SK-N-SH (cell line): ENCODE measurements at regions not wholly inside any gene's neighbourhood (a gene's known extent, or its start where the extent isn't known, plus 50 kb on each side); places are given as distances from the start of the nearest gene placed in this dataset.

Experiments
- CTCF ChIP-seq: fragments of 200-600 bp; sonication (generic); IDR thresholded peaks from 2 replicates; pipeline ENCODE4 v1.6.1; 2017; ENCODE audit warnings: antibody characterized with exemption, mild to moderate bottlenecking, moderate library complexity
- EP300 ChIP-seq, 2 experiments: IDR thresholded peaks; 2 replicates each; pipeline versions ENCODE4 v1.4.0 to v1.6.1; 2012; ENCODE audit warnings: borderline replicate concordance in 1 of 2, low read depth in 1 of 2, low read length in 1 of 2
- EZH2phosphoT487 ChIP-seq: fragments of 200-600 bp; sonication (generic); IDR thresholded peaks from 2 replicates; pipeline ENCODE4 v1.6.1; 2017; ENCODE audit warnings: low read depth, mixed run types, mild to moderate bottlenecking, antibody characterized with exemption, moderate library complexity, borderline replicate concordance
- FOXJ3 ChIP-seq: sonication (generic); formaldehyde crosslinking; IDR thresholded peaks from 2 replicates; pipeline ENCODE4 v1.5.1; 2020; ENCODE audit warnings: mild to moderate bottlenecking, missing genetic modification reagents
- JUND ChIP-seq: IDR thresholded peaks from 2 replicates; pipeline ENCODE4 v1.4.0; 2012
- POLR2AphosphoS5 ChIP-seq: IDR thresholded peaks from 2 replicates; pipeline ENCODE4 v1.6.1; 2012; ENCODE audit warnings: low read depth, low read length
- RAD21 ChIP-seq: IDR thresholded peaks from 2 replicates; pipeline ENCODE4 v1.6.1; 2012; ENCODE audit warnings: mild to moderate bottlenecking, low read length
- RCOR1 ChIP-seq: fragments of 150-350 bp; IDR thresholded peaks from 2 replicates; pipeline ENCODE4 v1.6.1; 2017; ENCODE audit warnings: antibody characterized with exemption, low read length
- TCF12 ChIP-seq: IDR thresholded peaks from 2 replicates; pipeline ENCODE4 v1.4.0; 2012
- USF2 ChIP-seq: fragments of 150-350 bp; IDR thresholded peaks from 2 replicates; pipeline ENCODE4 v1.6.1; 2017; ENCODE audit warnings: antibody characterized with exemption, low read length, low read depth, borderline replicate concordance
- ZBTB33 ChIP-seq: IDR thresholded peaks from 2 replicates; pipeline ENCODE4 v1.4.0; 2012; ENCODE audit warnings: low read depth, borderline replicate concordance
- TF ChIP-seq, protein P1 (sequence below): IDR thresholded peaks from 2 replicates; pipeline ENCODE4 v1.4.0; 2012; ENCODE audit warnings: low read depth, borderline replicate concordance
- TF ChIP-seq, protein P2 (sequence below): IDR thresholded peaks from 2 replicates; pipeline ENCODE4; 2012
- TF ChIP-seq, protein P3 (sequence below): IDR thresholded peaks from 2 replicates; pipeline ENCODE4 v1.4.0; 2012; ENCODE audit warnings: low read depth

- TF ChIP-seq POLR2AphosphoS5, result no peak
- TF ChIP-seq, protein P1, sequence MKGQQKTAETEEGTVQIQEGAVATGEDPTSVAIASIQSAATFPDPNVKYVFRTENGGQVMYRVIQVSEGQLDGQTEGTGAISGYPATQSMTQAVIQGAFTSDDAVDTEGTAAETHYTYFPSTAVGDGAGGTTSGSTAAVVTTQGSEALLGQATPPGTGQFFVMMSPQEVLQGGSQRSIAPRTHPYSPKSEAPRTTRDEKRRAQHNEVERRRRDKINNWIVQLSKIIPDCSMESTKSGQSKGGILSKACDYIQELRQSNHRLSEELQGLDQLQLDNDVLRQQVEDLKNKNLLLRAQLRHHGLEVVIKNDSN, result no peak
- TF ChIP-seq CTCF, result no peak
- no peak for TF ChIP-seq USF2
- TF ChIP-seq EP300 (IDR thresholded peaks at IDR 0.05; ENCODE audit: borderline replicate concordance in 1 of 2, low read depth in 1 of 2, low read length in 1 of 2), result no peak
- no peak for TF ChIP-seq RAD21
- TF ChIP-seq, protein P2, sequence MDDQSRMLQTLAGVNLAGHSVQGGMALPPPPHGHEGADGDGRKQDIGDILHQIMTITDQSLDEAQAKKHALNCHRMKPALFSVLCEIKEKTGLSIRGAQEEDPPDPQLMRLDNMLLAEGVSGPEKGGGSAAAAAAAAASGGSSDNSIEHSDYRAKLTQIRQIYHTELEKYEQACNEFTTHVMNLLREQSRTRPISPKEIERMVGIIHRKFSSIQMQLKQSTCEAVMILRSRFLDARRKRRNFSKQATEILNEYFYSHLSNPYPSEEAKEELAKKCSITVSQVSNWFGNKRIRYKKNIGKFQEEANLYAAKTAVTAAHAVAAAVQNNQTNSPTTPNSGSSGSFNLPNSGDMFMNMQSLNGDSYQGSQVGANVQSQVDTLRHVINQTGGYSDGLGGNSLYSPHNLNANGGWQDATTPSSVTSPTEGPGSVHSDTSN, result no peak
- no peak for TF ChIP-seq FOXJ3
- no peak for TF ChIP-seq ZBTB33
- no peak for TF ChIP-seq JUND
- TF ChIP-seq EZH2phosphoT487, result no peak
- TF ChIP-seq, protein P3, sequence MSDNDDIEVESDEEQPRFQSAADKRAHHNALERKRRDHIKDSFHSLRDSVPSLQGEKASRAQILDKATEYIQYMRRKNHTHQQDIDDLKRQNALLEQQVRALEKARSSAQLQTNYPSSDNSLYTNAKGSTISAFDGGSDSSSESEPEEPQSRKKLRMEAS, result no peak
- no peak for TF ChIP-seq TCF12
- no peak for TF ChIP-seq RCOR1
These were observed 189.1 kb upstream of the SULF2 start for GRCh38 chr20:47974234-47974878.
